Right forelimb (tissue), 1 donor: ENCODE measurements at regions not wholly inside any gene's neighbourhood (a gene's known extent, or its start where the extent isn't known, plus 50 kb on each side); places are given as distances from the start of the nearest gene placed in this dataset.

Experiments used
- DNase-seq: peaks from one replicate; pipeline ENCODE4 v3.0.0-alpha.2; 2018

DNA sequence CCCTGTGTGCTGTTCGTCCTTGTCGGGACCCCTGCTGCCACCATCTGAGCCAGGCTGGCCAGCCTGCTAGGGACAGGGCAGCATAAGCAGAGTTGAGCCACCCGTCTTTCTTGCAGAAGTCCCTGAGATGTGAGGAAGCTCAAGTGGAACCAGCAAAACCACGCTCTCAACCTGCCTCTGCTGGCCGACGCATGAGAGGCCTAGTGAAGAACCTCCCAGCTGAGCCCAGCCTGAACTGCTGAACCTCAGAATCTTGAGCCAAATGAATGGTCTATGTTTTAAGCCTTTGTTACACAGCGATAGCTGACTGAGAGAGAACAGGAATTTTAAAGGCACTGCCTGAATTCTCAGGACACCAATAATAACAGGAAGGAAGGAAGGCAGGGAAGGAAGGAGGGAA lies 98.9 kb upstream of the ADRA2C start:
- no peak for DNase-seq

DNA sequence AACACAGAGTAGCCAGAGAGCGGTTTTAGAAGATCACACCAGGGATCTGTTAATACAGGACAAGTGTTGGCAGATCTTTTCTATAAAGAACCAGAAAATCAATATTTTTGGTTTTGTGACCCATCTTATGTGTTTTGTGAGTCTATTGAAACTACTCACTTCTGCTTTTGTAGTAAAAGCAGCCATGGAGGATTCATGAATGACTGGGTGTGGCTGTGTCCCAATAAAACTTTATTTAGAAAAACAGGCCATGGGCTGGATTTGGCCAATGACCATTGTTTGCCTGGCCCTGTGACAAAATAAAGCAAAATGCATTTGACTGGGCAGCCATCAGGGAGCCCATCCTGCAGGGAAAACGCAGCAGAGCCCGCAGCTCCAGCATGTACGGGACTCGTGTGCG lies 99.9 kb upstream of the ADRA2C start:
- DNase-seq: no peak

DNA sequence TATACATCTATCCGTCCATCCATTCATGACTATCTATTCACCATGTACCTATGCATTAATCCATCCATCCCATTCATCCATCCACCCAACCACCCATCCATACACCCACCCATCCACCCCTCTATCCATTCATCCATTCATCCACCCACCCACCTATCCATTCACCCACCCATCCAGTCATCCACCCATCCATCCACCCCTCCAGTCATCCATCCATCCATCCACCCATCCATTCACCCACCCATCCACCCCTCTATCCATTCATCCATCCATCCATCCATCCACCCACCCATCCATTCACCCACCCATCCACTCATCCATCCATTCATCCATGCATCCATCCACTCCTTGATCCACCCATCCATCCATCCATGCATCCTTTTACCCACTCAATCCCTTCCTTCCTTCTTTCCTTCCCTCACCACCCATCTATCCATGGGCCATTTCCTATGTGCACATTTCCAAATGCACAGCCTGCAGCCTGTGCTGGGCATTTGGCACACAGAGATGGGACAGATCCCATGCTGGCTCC lies 100.8 kb upstream of the ADRA2C start:
- DNase-seq: no peak

DNA sequence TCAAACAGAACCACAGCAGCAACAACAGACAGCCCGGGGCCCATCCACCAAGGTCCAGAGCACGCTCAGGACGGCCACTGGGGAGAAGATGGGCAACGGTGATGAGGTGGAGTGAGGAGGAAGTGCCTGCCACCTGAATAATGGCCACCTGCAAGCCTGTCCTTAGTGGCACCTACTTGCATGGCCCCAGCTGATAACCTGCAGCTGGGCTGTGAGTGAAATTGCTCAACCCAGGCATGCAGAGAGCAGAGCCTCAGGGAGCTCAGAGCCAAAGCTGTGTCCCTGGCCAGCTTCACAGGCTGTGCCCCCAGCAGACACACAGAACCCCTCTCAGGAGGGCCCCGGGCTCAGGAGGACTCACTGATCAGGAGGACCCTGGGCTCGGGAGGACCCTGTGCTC lies 102.4 kb upstream of the ADRA2C start:
- no peak for DNase-seq

DNA sequence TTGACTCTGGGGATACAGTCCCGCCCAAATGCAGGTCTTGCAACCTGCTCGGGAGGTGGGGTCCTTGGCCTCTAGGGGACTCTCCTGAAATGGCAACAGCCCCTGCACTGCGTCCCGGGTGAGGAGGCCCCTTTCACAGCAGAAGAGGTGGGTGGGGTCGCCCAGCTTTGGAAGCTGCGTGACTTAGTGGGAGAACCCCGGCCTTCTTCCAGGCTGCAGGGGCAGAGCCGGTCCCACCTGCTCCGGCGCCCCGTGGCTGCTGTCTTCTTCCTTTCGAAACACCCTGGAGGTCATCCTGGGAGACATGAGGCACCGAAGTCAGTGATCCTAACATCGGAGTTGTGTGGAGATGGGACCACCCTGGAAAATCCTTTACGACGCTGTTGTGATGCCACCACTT lies 103.7 kb upstream of the ADRA2C start:
- DNase-seq: no peak

GRCh38 chr4:3661989-3662388 lies 104.2 kb upstream of the ADRA2C start:
- no peak for DNase-seq

- DNase-seq: no peak
Measured at GRCh38 chr4:3660928-3661515, 105.2 kb upstream of the ADRA2C start.

DNA sequence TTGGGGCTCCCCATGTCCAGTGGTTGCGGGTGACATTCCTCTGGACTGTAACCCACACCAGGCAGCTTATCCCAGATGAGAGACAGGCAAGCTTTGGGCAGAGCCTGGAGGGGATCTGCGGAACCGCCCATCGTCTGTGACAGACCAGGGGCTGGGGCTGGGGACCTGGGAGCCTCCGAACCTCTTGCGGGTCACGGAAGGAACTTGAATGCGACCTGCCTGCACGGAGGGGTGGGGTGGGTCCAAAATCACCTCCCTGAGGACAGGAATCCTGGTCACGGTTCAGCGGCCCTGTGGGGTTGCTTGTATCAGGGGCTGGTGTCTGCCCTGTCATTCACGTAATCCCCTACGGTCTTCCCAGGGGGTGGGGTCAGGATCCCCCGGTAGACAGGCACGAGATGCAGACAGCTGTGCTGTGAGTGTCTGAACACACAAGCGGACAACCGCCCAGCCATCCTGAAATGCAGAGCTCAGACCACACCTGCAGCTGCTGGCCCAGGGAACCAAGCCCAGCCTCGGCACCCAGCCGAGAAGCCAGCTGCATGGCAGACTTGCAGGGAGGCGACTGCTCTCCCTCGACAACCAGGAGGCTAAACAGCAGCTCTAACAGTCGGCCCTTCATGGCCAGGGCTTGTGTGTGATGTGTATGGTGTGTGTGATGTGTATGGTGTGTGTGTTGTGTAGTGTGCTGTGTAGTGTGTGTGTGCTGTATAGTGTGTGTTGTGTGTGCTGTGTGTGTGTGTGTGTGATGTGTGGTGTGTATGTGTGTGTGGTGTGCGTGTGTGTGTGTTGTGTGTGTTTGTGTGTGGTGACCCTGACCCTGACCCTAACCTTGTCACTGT lies 105.9 kb upstream of the ADRA2C start:
- DNase-seq: peak; percentile 88

DNA sequence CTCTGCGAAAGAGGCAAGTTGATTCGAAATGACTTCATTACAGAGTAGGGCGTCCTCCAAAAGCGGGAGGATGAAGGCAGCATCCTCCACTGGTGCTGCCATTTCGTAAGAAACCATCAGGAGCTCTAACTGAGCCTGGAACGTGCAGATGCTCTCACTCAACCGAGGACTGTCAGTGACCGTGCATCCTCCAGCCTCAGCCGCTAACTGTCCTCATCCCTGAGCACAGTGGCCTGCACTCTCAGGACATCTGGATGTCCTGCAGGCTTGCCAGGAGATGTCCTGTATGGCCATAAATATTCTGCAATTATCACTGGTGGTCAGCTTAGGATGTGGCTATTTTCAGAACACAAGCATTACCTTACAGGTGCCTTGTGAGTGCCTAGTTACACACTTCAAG lies 107.1 kb upstream of the ADRA2C start:
- no peak for DNase-seq

DNA sequence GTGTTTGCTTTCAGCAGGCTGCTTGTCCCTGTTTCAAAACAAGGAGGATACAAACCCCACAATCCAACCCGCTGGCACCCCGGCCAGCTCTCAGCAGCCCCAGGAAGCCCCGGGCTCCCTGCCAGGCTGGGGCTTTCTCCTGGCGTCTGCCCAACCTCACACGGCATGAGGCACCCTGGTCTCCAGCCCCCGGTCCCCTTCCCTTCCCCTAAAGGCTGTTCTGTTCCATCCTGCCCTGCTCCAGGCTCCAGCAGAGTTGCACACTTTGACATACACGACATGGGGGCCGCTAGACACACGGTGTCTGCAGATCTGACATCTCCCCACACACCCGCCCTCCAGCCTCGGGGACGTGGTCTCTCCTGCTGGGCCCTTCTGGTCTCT lies 107.7 kb upstream of the ADRA2C start:
- DNase-seq: no peak

DNA sequence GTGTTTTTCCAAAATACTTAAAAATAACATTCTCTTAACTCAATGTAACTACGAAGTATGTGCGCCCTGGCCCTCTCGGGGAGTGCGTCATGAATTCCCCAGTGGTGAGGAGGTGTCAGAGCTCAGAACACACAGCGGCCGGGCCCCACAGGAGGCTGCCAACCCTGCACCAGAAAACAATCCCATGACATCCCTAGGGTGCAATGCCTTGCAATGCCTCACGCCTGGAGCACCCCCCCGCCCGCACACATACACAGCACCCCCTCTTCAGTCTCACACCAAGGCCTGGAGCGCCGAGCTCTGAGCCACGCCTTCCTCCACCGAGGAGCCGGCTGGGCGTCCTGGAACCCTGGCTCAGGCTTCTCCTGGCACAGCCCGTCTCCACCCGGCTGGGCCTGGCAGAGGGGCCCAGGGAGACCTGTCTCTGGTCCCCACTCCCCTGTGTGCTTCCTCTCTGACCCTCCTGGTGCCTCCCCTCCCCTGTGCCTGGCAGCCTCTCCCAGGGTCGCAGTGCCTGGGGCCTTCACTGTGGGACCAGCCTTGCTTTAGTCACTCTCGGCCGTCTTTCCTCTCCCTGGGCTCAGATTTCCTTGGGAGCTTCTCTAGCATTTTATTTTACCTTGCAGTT lies 108.2 kb upstream of the ADRA2C start:
- no peak for DNase-seq

DNA sequence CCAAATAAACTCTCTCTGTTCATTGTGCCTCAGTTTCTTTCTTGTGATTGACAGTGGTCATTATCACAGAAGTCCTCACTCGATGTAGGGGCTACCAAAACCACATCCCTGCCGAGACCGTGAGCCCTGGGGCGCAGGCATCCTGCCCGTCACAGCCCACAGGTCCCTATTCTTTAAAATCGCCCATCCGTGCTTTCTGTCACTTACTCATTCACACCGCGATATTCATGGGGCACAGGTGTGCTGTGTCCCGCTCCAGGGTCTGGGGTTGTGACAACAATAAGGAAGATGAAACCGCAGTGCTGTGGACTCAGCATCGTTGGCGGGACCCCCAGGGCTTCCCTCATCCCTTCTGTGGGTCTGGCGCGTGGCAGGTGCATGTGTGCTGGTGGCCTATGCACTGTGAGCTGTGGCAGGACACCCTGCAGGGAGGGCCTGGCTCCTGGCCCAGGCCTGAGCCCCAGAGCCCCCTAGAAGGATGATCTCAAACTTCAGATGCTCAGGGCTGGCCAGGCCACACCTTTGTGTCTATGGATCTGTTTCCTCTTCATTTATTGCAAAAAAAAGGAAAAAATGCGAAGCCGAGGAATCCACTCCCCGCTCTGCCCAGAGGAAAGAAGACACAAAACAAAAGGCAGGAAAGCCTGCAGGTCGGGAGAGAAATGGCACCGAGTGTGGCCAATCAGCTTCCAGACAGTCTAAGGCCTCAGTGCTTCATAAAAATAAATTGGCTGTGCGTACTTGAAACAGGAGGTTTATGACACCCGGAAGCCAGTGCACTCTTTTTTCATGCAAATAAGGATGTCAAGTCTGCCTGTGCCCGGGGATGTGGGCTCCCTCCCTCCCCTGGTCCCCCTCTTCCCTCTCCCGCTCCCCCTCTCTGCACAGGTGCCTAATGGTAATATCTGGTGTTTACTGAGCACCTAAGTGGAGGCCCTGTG lies 109.5 kb upstream of the ADRA2C start:
- no peak for DNase-seq

GRCh38 chr4:3655963-3656362 lies 110.2 kb upstream of the ADRA2C start:
- DNase-seq: no peak

- DNase-seq: no peak
Measured at GRCh38 chr4:3655485-3655884, 110.7 kb upstream of the ADRA2C start.

DNA sequence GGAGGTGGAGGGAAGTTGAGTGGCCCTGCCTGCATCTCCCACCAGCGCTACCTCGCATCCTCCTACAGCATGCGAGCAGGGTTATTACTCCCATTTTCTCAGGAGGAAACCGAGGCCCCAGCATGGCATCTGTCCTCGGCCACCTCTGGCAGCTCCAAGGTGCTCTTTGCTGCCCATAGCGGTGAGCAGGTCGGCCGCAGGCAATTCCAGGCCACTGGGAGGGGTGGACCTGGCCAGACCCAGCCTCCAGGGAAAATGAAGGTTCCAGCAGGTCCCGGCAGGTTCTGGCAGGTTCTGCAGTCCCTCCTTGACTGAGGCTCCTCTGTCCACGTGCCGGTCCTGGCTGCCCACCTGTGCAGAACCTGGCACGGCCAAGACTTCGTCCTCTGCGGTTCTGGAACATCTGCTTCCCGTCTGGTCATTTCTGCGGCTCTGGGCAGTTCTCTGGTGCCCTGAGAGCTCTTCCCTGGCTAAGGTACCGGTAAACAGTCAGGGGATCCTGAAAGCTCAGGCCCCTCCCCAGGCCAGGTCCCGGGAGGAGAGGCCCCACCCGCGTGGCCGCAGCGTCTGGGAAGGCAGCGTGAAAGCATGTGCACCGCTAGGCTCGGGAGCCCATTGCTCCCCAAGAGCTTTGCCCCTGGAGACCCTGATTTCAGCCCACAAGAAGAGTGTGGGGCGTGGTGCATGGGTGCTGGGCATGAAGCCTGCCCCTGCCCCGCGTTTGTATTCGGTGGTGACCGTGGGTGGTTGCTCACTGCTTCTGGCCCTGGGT lies 112.0 kb upstream of the ADRA2C start:
- DNase-seq: no peak

DNA sequence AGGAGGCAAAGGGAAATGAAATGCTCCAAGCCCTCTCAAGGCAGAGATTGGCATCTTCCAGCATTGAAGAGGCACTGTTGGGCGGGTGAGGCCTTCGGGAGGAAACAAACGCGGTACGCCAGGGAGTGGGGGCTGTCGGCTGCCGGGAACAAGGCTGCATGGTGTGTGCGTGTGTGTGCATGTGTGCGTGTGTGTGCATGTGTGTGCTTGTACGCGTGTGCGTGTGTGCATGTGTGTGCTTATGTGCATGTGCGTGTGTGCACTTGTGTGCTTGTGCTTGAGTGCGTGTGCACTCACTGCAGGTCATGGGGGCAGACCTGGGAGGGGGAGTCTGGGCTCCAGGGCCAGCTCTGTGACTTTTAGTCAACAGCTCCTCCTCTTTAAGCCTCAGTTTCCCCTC lies 113.6 kb upstream of the ADRA2C start:
- DNase-seq: no peak

DNA sequence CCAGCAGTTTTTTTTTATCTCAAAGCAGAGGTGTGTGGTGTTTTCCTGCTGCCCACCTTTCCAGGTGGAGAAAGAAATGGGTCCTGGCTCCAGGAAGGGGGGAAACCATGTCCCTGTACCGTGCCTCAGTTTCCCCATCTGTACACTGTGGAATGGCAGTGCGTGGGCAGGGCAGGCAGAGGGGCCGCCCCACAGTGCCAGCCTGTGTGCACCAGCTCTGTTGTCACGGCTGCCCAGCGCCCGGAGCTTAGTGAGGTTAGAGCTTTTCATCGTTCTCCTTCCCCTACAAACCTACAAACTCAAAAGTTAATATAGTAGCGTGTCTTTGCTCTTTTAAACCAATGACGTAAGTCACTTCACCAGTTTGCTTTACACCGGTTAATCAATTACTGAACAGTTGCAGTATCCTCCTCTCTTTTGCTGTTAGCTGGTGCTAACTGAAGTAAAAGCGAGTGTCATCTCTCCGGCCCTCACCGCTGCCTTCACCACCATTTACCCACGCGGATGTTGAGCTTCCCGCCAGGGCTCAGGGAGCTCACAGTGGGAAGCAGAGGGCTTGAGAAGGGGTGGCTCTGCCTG lies 114.8 kb upstream of the ADRA2C start:
- DNase-seq: no peak

DNA sequence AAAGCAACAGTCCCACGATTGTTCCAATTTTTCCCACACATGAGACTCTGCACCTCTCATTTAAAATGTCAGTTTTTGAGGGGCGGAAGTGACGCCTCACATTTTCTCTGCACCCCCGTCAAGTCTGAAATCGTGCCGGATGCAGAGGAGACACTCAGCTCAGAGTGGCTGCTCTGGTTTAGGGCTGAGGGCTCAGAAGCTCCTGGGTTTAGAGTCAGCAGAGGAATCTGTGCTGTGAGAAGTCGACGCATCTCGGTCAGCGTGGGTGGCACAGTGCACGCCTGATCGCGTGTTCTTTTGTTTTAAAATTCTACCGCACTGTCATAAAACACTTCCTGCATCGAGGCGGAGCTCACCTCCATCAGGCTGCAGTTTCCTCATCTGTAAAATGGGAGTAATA lies 116.7 kb upstream of the ADRA2C start:
- no peak for DNase-seq

GRCh38 chr4:3648731-3649130 lies 116.5 kb upstream of the LRPAP1 start:
- DNase-seq: no peak

DNA sequence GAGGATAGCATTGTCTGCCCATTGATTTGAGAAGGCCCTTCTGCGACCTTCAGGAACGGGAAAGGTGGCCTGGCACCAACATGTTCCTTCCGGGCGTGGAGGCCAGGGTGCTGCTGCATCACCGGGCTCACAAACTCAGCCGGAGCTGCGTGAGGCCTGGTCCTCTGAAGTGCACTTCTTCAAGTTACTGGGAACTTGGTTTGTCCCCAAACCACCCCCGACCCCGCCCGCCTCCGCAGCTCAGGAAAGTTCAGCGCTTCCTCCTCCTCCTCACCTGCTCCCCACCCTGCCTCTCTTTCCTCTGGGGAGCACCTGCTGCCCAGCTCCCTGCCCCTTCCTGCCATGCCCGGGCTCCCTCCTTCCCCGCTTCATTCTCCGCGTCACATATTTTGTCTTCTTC lies 116.0 kb upstream of the LRPAP1 start:
- no peak for DNase-seq

DNA sequence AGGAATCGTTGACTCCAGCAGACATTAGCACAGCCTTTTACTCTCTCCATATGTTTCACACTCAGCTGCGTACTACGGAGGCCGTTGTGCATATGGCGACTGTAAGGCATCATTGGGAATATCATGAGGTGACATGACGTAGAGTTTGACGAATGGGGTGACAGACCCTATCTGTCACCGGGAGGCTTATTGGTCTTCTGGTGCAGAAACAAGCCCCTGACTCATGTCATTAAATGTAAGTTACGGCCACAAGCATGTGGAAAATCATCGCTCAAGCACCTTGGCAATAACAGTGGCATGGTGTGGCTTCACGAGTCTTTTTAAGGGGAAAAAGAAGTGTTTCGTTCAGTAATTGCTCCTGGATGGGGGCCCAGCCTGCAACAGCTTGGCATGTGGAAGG lies 115.2 kb upstream of the LRPAP1 start:
- no peak for DNase-seq
